Suppressor macrophage (primary cell): ENCODE measurements at regions not wholly inside any gene's neighbourhood (a gene's known extent, or its start where the extent isn't known, plus 50 kb on each side); places are given as distances from the start of the nearest gene placed in this dataset.

Source experiments
- DNase-seq, 4 experiments: peaks; one replicate each; pipeline ENCODE4 v3.0.0-alpha.2; 2020 to 2022

DNA sequence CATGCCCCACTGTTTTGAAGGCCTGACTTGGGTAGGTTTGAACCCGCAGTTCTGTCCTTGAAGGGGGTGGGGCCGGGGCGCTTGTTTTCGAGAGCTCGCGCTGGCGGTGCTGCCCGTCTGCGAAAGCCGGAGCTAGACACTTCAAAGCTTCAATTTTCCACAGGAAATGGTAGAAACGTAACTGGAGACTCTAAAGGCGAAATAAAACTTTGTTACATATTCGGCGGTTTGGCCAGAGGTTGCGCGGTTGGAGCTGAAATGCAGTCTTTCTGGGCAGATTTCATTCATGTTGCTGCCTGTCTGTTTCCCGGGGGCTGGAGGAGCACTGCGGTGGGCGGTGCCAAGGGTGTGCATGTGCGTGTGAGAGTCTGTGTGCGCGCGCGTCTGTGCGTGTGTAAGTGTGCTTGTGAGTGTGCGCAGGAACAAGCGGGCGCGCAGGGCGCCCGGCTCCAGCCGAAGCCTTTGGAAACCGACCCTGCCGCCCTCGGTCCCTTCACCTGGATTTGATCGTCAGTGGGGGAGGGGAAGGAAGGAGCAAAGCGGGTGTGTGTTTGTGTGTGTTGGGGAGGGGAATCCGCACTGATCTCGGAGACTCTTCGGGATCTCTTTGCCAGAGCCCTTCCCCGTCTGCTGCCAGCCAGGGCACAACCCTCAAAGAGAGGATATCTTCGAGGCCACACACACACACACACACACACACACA is 227.7 kb upstream of the CRY1 start:
- DNase-seq: peak in 2 of 4 experiments; percentile 22 to 44

- DNase-seq: peak; percentile 60 to 70 (median 68)
Observed at GRCh38 chr12:107322063-107322462, 228.7 kb upstream of the CRY1 start.

- no peak for DNase-seq
Observed at GRCh38 chr12:107325075-107325608, 231.8 kb upstream of the CRY1 start.

GRCh38 chr12:107326237-107326636 is 232.9 kb upstream of the CRY1 start:
- DNase-seq: no peak

DNA sequence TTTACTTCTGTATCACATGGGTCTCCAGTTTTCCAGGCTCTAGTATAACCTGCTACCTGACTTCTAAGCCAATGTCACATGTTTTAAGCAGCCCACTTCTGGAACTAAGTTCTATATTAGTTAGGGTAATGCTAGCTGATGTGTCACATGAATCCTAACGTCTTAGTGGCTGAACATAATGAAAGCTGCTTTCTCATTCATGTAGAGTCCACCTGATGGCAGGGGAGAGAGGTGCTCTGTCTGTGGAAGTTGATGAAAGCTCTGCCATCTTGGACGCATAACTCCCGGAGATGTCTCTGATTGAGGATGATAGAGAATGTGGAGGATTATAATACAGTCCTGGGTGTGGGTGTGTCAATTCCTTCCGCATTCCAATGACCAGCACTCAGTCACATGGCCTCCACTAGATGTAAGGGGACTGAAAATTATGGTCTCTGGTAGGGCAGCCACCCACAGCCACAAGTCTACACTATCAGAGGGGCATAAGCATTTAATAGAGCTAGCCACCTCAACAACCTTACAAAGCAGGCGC is 234.4 kb upstream of the CRY1 start:
- DNase-seq: peak in 1 of 4 experiments; percentile 11

DNA sequence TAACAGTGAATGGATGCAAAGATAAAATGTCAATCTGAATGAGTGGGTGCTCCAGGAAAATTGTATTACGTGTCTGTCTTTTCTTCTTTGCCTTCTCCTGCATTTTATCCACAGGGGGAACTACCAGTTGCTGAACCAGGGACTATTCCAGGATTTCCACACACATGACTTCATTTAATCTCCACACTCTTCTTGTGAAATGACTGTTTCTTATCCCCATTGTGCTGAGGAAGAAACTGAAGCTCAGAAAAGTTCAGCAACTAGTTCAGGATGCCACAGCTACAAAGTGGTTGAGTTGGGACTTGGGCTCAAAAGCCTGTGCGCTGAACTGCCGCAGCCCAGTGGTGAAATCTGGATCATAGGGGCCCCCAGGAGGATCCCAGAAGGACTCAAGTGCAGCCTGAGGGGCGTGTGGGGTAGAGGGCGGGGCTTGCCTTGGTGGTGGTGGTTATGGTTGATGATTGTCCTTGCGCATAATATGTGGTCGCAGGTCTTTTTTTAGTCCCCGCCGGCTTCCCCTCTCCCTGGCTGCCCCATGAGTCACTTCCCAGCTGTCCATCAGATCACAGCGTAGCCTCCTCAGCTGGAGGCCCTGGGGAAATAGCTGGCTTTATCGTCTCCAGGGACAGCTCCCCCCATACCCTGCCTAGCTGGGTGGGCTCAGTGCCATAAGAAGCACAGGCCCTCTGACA is 235.2 kb upstream of the CRY1 start:
- peak; percentile 69 to 80 (median 75) for DNase-seq

- peak; percentile 47 to 85 (median 56) for DNase-seq
Observed at GRCh38 chr12:107329569-107330324, 236.4 kb upstream of the CRY1 start.

- DNase-seq: no peak
Observed at GRCh38 chr12:107330831-107331431, 237.6 kb upstream of the CRY1 start.

- no peak for DNase-seq
Observed at GRCh38 chr12:107331471-107331870, 238.1 kb upstream of the CRY1 start.

GRCh38 chr12:107331912-107332311 is 238.6 kb upstream of the CRY1 start:
- no peak for DNase-seq

DNA sequence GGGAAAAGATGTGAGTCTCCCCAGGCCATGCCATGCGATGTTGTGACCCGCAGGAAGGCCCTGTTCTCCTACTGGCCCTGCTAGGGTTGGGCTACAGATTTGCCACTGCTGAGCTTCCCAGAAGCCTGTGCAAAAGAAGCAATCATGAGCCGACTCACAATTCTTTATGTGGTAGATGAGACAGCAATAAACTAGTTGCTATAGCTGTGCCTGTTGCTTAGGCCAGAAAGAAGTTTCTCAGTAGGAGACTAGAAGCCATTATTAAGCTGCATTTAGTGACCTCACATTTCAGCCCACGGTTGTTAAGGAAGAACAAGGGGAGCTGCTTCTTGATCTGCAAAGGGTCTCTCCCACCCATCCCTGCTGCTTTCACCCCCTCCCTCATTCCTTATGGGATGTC is 239.4 kb upstream of the CRY1 start:
- DNase-seq: no peak

DNA sequence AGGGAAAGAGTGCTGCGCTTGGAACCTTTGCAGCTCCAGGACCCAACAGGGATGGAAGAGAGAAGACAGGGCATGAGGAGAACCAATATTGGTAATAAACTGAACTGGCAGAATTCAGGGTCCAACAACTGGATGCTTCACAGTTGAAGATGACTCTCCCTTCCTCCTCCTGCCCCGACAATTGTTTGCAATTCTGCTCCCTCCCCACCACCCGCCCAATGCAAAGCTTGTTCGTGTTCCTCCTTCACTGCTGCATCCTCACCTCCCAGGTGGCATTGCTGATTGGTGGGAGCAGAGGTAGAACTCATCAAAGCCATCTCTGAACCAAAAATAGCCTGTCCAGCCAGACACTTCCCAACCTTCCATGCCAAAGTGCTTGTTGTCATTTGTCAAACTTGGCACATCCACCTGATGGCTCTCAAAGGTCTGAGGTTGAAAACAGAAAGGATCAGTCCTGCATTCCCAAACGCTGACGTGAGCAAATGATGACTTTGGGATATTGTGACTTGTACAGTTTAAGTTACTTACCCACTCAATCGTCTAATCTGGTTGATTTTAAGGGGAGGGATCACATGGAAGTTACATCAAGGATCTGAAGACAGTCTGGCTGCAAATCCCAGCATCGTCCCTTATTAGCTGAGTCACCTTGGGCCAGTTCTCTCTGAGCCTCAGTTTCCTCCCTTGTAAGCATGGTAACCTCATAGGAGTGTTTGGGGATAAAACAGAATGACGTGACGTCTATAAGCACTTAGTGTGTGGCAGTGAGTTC is 242.6 kb upstream of the CRY1 start:
- DNase-seq: no peak

GRCh38 chr12:107336695-107337094 is 243.3 kb upstream of the CRY1 start:
- DNase-seq: no peak

GRCh38 chr12:107337346-107338095 is 244.2 kb upstream of the CRY1 start:
- DNase-seq: peak; percentile 8 to 52 (median 38)

- DNase-seq: no peak
Observed at GRCh38 chr12:107339487-107339886, 246.1 kb upstream of the CRY1 start.

- no peak for DNase-seq
Observed at GRCh38 chr12:107339932-107340331, 246.6 kb upstream of the CRY1 start.

- DNase-seq: no peak
Observed at GRCh38 chr12:107340898-107341297, 247.5 kb upstream of the CRY1 start.

DNA sequence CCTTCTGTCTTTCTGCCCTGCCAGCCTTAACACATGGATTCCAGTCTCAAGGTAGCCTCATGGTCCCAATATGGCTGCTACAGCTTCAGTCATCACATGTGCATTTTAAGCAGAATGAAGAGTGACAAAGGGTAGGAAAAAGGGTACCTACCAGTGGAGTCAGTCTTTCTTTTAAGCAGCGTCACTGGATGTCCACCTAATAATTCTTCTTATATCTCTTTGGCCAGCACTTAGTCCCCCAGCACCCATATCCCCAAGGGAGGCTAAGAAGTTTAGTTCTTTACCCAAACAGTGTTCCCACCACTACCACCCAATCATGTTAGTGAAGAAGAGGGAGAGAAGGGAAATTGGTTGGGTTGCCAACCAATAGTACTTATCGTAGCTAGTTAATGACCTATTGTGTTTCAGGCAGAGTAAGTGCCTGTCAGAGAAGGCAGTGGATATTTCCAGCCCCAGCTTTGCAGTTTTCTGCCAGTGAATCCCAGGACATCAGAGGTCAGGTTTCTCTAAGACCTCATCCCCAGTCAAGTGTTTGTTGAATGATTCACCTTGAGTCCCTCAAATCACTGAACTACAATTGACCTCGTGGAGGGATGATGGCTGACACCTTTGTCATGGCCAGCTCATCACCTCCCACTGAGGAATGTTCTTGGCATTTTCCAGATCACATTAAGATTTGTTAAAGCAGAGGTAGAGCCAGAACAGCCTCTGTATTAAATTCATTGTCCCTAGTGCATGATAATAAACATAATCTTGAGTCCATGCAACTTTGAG is 250.9 kb upstream of the CRY1 start:
- DNase-seq: no peak

- DNase-seq: no peak
Observed at GRCh38 chr12:107347261-107347660, 253.9 kb upstream of the CRY1 start.
